Activated naive CD4-positive, alpha-beta T cell treated with anti-CD3 and anti-CD28 coated beads, Interleukin-2, amount 10 ng/mL, durations not matched to agents 7 days and 5 days (primary cell): ENCODE measurements at regions not wholly inside any gene's neighbourhood (a gene's known extent, or its start where the extent isn't known, plus 50 kb on each side); places are given as distances from the start of the nearest gene placed in this dataset.
"Not testable (repeated sequence)": the region's sequence is repeated elsewhere in the genome, so short reads cannot be mapped to it uniquely, and the experiment has no call there.

ENCODE experiments used
- CTCF ChIA-PET: fragments of 350-600 bp; sonication (Branson Sonifier 250); formaldehyde crosslinking; loops from one replicate; lab custom pipeline; 2021; ENCODE audit warnings: antibody characterized with exemption; lab: Charles Lee
- DNase-seq: peaks from one replicate; pipeline ENCODE4 v3.0.0-alpha.2; 2020
- H3K27ac Mint-ChIP-seq: one replicate; pipeline ENCODE4 v1.8.0; 2021; ENCODE audit warnings: mild to moderate bottlenecking, moderate library complexity, mixed read lengths
- H3K27me3 Mint-ChIP-seq: one replicate; pipeline ENCODE4 v1.8.0; 2021; ENCODE audit warnings: mild to moderate bottlenecking, mixed read lengths
- H3K36me3 Mint-ChIP-seq: one replicate; pipeline ENCODE4 v1.8.0; 2021; ENCODE audit warnings: mixed read lengths
- H3K4me1 Mint-ChIP-seq: one replicate; pipeline ENCODE4 v1.8.0; 2021; ENCODE audit warnings: mixed read lengths
- H3K4me3 Mint-ChIP-seq: one replicate; pipeline ENCODE4 v1.8.0; 2021; ENCODE audit warnings: mild to moderate bottlenecking, moderate library complexity, mixed read lengths
- H3K9me3 Mint-ChIP-seq: one replicate; pipeline ENCODE4 v1.8.0; 2021; ENCODE audit warnings: mixed read lengths

- H3K27ac Mint-ChIP-seq, CTCF ChIA-PET, H3K4me3 Mint-ChIP-seq, H3K4me1 Mint-ChIP-seq, DNase-seq, H3K36me3 Mint-ChIP-seq, H3K27me3 Mint-ChIP-seq: not testable (repeated sequence)
- H3K9me3 Mint-ChIP-seq, result peaks cover 12% of the 10 kb centered on the region
Observed at GRCh38 chr17:22044706-22045246, 352.5 kb downstream of the KCNJ18 start.

GRCh38 chr17:22047521-22047920 lies 355.2 kb downstream of the KCNJ18 start:
- H3K4me3 Mint-ChIP-seq, H3K36me3 Mint-ChIP-seq, CTCF ChIA-PET, DNase-seq, H3K27me3 Mint-ChIP-seq, H3K4me1 Mint-ChIP-seq, H3K27ac Mint-ChIP-seq: not testable (repeated sequence)
- peaks cover 13% of the 10 kb centered on the region for H3K9me3 Mint-ChIP-seq

- H3K27ac Mint-ChIP-seq, H3K36me3 Mint-ChIP-seq, H3K4me1 Mint-ChIP-seq, CTCF ChIA-PET, DNase-seq, H3K27me3 Mint-ChIP-seq, H3K4me3 Mint-ChIP-seq: not testable (repeated sequence)
- peaks cover 11% of the 10 kb centered on the region for H3K9me3 Mint-ChIP-seq
Observed at GRCh38 chr17:22048226-22048625, 355.9 kb downstream of the KCNJ18 start.

GRCh38 chr17:22050766-22051165 lies 358.4 kb downstream of the KCNJ18 start:
- H3K36me3 Mint-ChIP-seq, H3K27ac Mint-ChIP-seq, H3K9me3 Mint-ChIP-seq, H3K27me3 Mint-ChIP-seq, H3K4me3 Mint-ChIP-seq, CTCF ChIA-PET, H3K4me1 Mint-ChIP-seq, DNase-seq: not testable (repeated sequence)

GRCh38 chr17:22052715-22053114 lies 360.4 kb downstream of the KCNJ18 start:
- H3K4me3 Mint-ChIP-seq, H3K9me3 Mint-ChIP-seq, H3K36me3 Mint-ChIP-seq, DNase-seq, H3K27ac Mint-ChIP-seq, CTCF ChIA-PET, H3K27me3 Mint-ChIP-seq, H3K4me1 Mint-ChIP-seq: not testable (repeated sequence)

- DNase-seq, H3K9me3 Mint-ChIP-seq, H3K27ac Mint-ChIP-seq, H3K4me3 Mint-ChIP-seq, H3K36me3 Mint-ChIP-seq, H3K27me3 Mint-ChIP-seq, CTCF ChIA-PET, H3K4me1 Mint-ChIP-seq: not testable (repeated sequence)
Observed at GRCh38 chr17:22056566-22056965, 364.2 kb downstream of the KCNJ18 start.

- H3K27ac Mint-ChIP-seq, result not testable (repeated sequence)
Observed at GRCh38 chr17:22075918-22076317, 383.6 kb downstream of the KCNJ18 start.

GRCh38 chr17:22088589-22088988 lies 396.3 kb downstream of the KCNJ18 start:
- H3K27ac Mint-ChIP-seq, DNase-seq, H3K27me3 Mint-ChIP-seq, H3K36me3 Mint-ChIP-seq, H3K4me1 Mint-ChIP-seq, CTCF ChIA-PET, H3K4me3 Mint-ChIP-seq: not testable (repeated sequence)
- peaks cover 26% of the 10 kb centered on the region for H3K9me3 Mint-ChIP-seq

More at GRCh38 chr17:22075918-22076317, 383.6 kb downstream of the KCNJ18 start:
- CTCF ChIA-PET, H3K36me3 Mint-ChIP-seq, H3K4me3 Mint-ChIP-seq, H3K27me3 Mint-ChIP-seq, H3K9me3 Mint-ChIP-seq, DNase-seq, H3K4me1 Mint-ChIP-seq: not testable (repeated sequence)

GRCh38 chr17:22090263-22090935 lies 398.1 kb downstream of the KCNJ18 start:
- Mint-ChIP-seq H3K27me3 (no peaks in the 10 kb centered on the region), H3K9me3 (peaks cover 30% of the 10 kb centered on the region), H3K36me3 (no peaks in the 10 kb centered on the region), H3K27ac (no peak overlapping the region), H3K4me1 (no peaks in the 10 kb centered on the region), H3K4me3 (no peak overlapping the region)
- CTCF ChIA-PET, result no interaction called here
- DNase-seq, result no peak

GRCh38 chr17:22091041-22091679 lies 398.8 kb downstream of the KCNJ18 start:
- H3K27me3 Mint-ChIP-seq, DNase-seq, H3K4me3 Mint-ChIP-seq, CTCF ChIA-PET, H3K4me1 Mint-ChIP-seq, H3K27ac Mint-ChIP-seq, H3K36me3 Mint-ChIP-seq: not testable (repeated sequence)
- H3K9me3 Mint-ChIP-seq, result peaks cover 30% of the 10 kb centered on the region

- H3K27ac Mint-ChIP-seq, H3K4me3 Mint-ChIP-seq, H3K36me3 Mint-ChIP-seq, H3K27me3 Mint-ChIP-seq, CTCF ChIA-PET, DNase-seq, H3K4me1 Mint-ChIP-seq: not testable (repeated sequence)
- H3K9me3 Mint-ChIP-seq, result peaks cover 30% of the 10 kb centered on the region
Observed at GRCh38 chr17:22091840-22092239, 399.5 kb downstream of the KCNJ18 start.

GRCh38 chr17:22095414-22095813 lies 403.1 kb downstream of the KCNJ18 start:
- H3K4me1 Mint-ChIP-seq, CTCF ChIA-PET, H3K36me3 Mint-ChIP-seq, H3K27me3 Mint-ChIP-seq, H3K27ac Mint-ChIP-seq, H3K4me3 Mint-ChIP-seq, DNase-seq: not testable (repeated sequence)
- H3K9me3 Mint-ChIP-seq, result peaks cover 11% of the 10 kb centered on the region

GRCh38 chr17:22099633-22100032 lies 407.3 kb downstream of the KCNJ18 start:
- DNase-seq, H3K4me1 Mint-ChIP-seq, H3K27ac Mint-ChIP-seq, CTCF ChIA-PET, H3K9me3 Mint-ChIP-seq, H3K36me3 Mint-ChIP-seq, H3K4me3 Mint-ChIP-seq, H3K27me3 Mint-ChIP-seq: not testable (repeated sequence)

GRCh38 chr17:22102177-22102576 lies 409.9 kb downstream of the KCNJ18 start:
- CTCF ChIA-PET, result no interaction called here
- Mint-ChIP-seq H3K36me3 (no peaks in the 10 kb centered on the region), H3K27ac (no peak overlapping the region), H3K4me3 (no peak overlapping the region), H3K4me1 (no peaks in the 10 kb centered on the region), H3K27me3 (no peaks in the 10 kb centered on the region), H3K9me3 (peaks cover 15% of the 10 kb centered on the region)
- DNase-seq, result no peak

- H3K4me3 Mint-ChIP-seq, H3K27ac Mint-ChIP-seq, H3K36me3 Mint-ChIP-seq, H3K9me3 Mint-ChIP-seq, DNase-seq, H3K27me3 Mint-ChIP-seq, CTCF ChIA-PET, H3K4me1 Mint-ChIP-seq: not testable (repeated sequence)
Observed at GRCh38 chr17:22116720-22117119, 424.4 kb downstream of the KCNJ18 start.
